HepG2 (cell line): ENCODE measurements at regions not wholly inside any gene's neighbourhood (a gene's known extent, or its start where the extent isn't known, plus 50 kb on each side); places are given as distances from the start of the nearest gene placed in this dataset.

Experiments
- ATAC-seq: fragments of 200-7000 bp; cut with Tn5 transposase; 3 replicates; pipeline ENCODE4 v1.9.1; 2020; ENCODE audit warnings: mild to moderate bottlenecking, moderate library complexity
- BruUV-seq: library from RNA; stranded (reverse); fragments of 400-500 nt; replicated peaks from 2 replicates; lab custom pipeline; 2021; lab: Mats Ljungman, UMichigan
- CTCF ChIA-PET: fragments of 300-600 bp; formaldehyde crosslinking; extraction: SDS; loops from one replicate; lab custom pipeline; 2021; ENCODE audit warnings: low total read pairs, inconsistent platforms, low intra/inter-chr PET ratio; lab: Yijun Ruan, JAX
- POLR2A ChIA-PET: fragments of 350-600 bp; sonication (Branson Sonifier 250); formaldehyde crosslinking; loops from one replicate; lab custom pipeline; 2020; ENCODE audit warnings: antibody characterized with exemption, inconsistent platforms; lab: Yijun Ruan, JAX
- DNase-seq: peaks from one replicate; pipeline ENCODE4 v3.0.0-alpha.2; 2015; ENCODE audit warnings: low spot score
- FAIRE-seq: peaks from 3 replicates; lab custom pipeline; 2011; peaks lifted over from hg19 to GRCh38; lab: Jason Lieb, UNC
- H2AFZ ChIP-seq: one replicate; pipeline ENCODE4 v1.6.1; 2011; ENCODE audit warnings: low read length, inconsistent platforms
- H3K27ac ChIP-seq: fragments of 300-600 bp; 3 replicates; pipeline ENCODE4 v1.8.0; 2011; ENCODE audit warnings: mixed run types, mild to moderate bottlenecking, mixed read lengths, low read length, inconsistent platforms; ENCODE audit not compliant: insufficient read depth; ENCODE audit errors: extremely low read length
- H3K27me3 ChIP-seq, 2 experiments: fragments of 200-600 bp in 1 of 2; 2 replicates in 1 of 2; 3 replicates in 1 of 2; pipeline versions ENCODE4 v1.6.0 to v1.8.0; 2011; ENCODE audit warnings: low read length in 2 of 2, mild to moderate bottlenecking in 2 of 2, moderate library complexity in 2 of 2, inconsistent platforms in 1 of 2; ENCODE audit not compliant: insufficient read depth in 2 of 2, control insufficient read depth in 1 of 2
- H3K36me3 ChIP-seq, 2 experiments: fragments of 200-600 bp in 1 of 2; replicated peaks in 1 of 2; 2 replicates in 1 of 2; 3 replicates in 1 of 2; pipeline versions ENCODE4 v1.5.1 to v1.8.0; 2011; ENCODE audit warnings: low read length in 2 of 2, inconsistent platforms in 1 of 2; ENCODE audit not compliant: insufficient read depth in 2 of 2, control insufficient read depth in 1 of 2
- H3K4me1 ChIP-seq: 2 replicates; pipeline ENCODE4 v1.5.1; 2012; ENCODE audit warnings: low read length, inconsistent platforms; ENCODE audit not compliant: insufficient read depth
- H3K4me2 ChIP-seq: 2 replicates; pipeline ENCODE4 v1.6.0; 2011; ENCODE audit warnings: low read depth, low read length, inconsistent platforms
- H3K4me3 ChIP-seq, 3 experiments: fragments of 200-600 bp in 1 of 3; sonication (generic), shearing (Covaris generic) in 1 of 3; replicated peaks in 1 of 3; 2 replicates each; pipeline ENCODE4 v1.5.1; 2011 to 2016; ENCODE audit warnings: low read length in 3 of 3, inconsistent platforms in 2 of 3, low read depth in 2 of 3, mild to moderate bottlenecking in 2 of 3, control low read depth in 1 of 3, mixed read lengths in 1 of 3; ENCODE audit not compliant: insufficient read depth in 1 of 3
- H3K79me2 ChIP-seq: one replicate; pipeline ENCODE4 v1.6.1; 2011; ENCODE audit warnings: low read length, inconsistent platforms; ENCODE audit not compliant: insufficient read depth
- H3K9ac ChIP-seq: 2 replicates; pipeline ENCODE4 v1.6.0; 2011; ENCODE audit warnings: mild to moderate bottlenecking, low read depth, low read length, inconsistent platforms; ENCODE audit not compliant: insufficient read depth
- H3K9me3 ChIP-seq: 2 replicates; pipeline ENCODE4 v1.5.1; 2012; ENCODE audit warnings: mild to moderate bottlenecking, low read length
- H4K20me1 ChIP-seq: 2 replicates; pipeline ENCODE4 v1.6.0; 2011; ENCODE audit warnings: inconsistent platforms, mild to moderate bottlenecking, low read length, moderate library complexity; ENCODE audit not compliant: insufficient read depth
- BCL3 ChIP-seq: sonication (generic); formaldehyde crosslinking; IDR thresholded peaks from 2 replicates; pipeline ENCODE4 v1.5.1; 2020; ENCODE audit warnings: mild to moderate bottlenecking, missing genetic modification reagents, moderate library complexity
- FLYWCH1 ChIP-seq: sonication (generic); formaldehyde crosslinking; IDR thresholded peaks from 2 replicates; pipeline ENCODE4 v1.8.1; 2023; ENCODE audit warnings: mild to moderate bottlenecking, missing genetic modification reagents
- JARID2 ChIP-seq: sonication (generic); formaldehyde crosslinking; IDR thresholded peaks from 2 replicates; pipeline ENCODE4 v1.8.1; 2023; ENCODE audit warnings: missing genetic modification reagents, inconsistent platforms; ENCODE audit not compliant: insufficient replicate concordance
- MAF1 ChIP-seq: sonication (generic); formaldehyde crosslinking; IDR thresholded peaks from 2 replicates; pipeline ENCODE4 v1.5.0; 2020; ENCODE audit warnings: missing genetic modification reagents, borderline replicate concordance
- MAFF ChIP-seq: IDR thresholded peaks from 2 replicates; pipeline ENCODE4 v1.6.1; 2011; ENCODE audit warnings: low read depth, low read length, improper control_type of control experiment
- PRDM4 ChIP-seq: sonication (generic); formaldehyde crosslinking; IDR thresholded peaks from 2 replicates; pipeline ENCODE4 v1.9.0; 2021; ENCODE audit warnings: missing genetic modification reagents, borderline replicate concordance
- TRAFD1 ChIP-seq: sonication (generic); formaldehyde crosslinking; IDR thresholded peaks from 2 replicates; pipeline ENCODE4 v1.5.1; 2020; ENCODE audit warnings: missing genetic modification reagents, mild to moderate bottlenecking, borderline replicate concordance
- WIZ ChIP-seq: sonication (generic); formaldehyde crosslinking; IDR thresholded peaks from 2 replicates; pipeline ENCODE4 v1.5.1; 2020; ENCODE audit warnings: mild to moderate bottlenecking, missing genetic modification reagents
- YEATS4 ChIP-seq: sonication (generic); formaldehyde crosslinking; IDR thresholded peaks from 2 replicates; pipeline ENCODE4 v1.4.0; 2020; ENCODE audit warnings: missing genetic modification reagents, borderline replicate concordance
- ZFY ChIP-seq: sonication (generic); formaldehyde crosslinking; IDR thresholded peaks from 2 replicates; pipeline ENCODE4 v1.4.0; 2020; ENCODE audit warnings: missing genetic modification reagents
- ZNF224 ChIP-seq: sonication (generic); formaldehyde crosslinking; IDR thresholded peaks from 2 replicates; pipeline ENCODE4 v1.5.0; 2020; ENCODE audit warnings: mild to moderate bottlenecking, missing genetic modification reagents
- ZNF235 ChIP-seq: sonication (generic); formaldehyde crosslinking; IDR thresholded peaks from 2 replicates; pipeline ENCODE4 v1.8.1; 2023; ENCODE audit warnings: mild to moderate bottlenecking, missing genetic modification reagents, borderline replicate concordance
- ZNF580 ChIP-seq: IDR thresholded peaks from 2 replicates; pipeline ENCODE4 v1.6.1; 2016; ENCODE audit warnings: low read depth, borderline replicate concordance
- ZNF674 ChIP-seq: sonication (generic); formaldehyde crosslinking; IDR thresholded peaks from 2 replicates; pipeline ENCODE4 v1.5.0; 2020; ENCODE audit warnings: low read depth, mild to moderate bottlenecking, missing genetic modification reagents
- WGBS: methylation state at CpG from one replicate; pipeline ENCODE4 v1.1.6; 2017; ENCODE audit warnings: low lambda C conversion rate; 5-methylcytosine and 5-hydroxymethylcytosine counted together
- in situ Hi-C: cut with HindIII; loops from 2 replicates; pipeline ENCODE4 v1.10.0; 2017; ENCODE audit warnings: low pct_unique_long_range_greater_than_20kb; ENCODE audit not compliant: extremely low pct_ligation_motif_present
- intact Hi-C: fragments of 100-400 bp; cut with micrococcal nuclease; formaldehyde crosslinking; loops from one replicate; pipeline ENCODE4 v1.10.0; 2022; ENCODE audit not compliant: unreplicated experiment
- TF ChIP-seq, protein P1 (sequence below): IDR thresholded peaks from 2 replicates; pipeline ENCODE4 v1.6.1; 2016; ENCODE audit warnings: missing genetic modification reagents, missing compliant biosample characterization
- TF ChIP-seq, protein P2 (sequence below): sonication (generic); formaldehyde crosslinking; IDR thresholded peaks from 2 replicates; pipeline ENCODE4 v1.5.0; 2020; ENCODE audit warnings: missing genetic modification reagents
- TF ChIP-seq, protein P3 (sequence below): IDR thresholded peaks from 2 replicates; pipeline ENCODE4 v1.6.1; 2018; ENCODE audit warnings: missing genetic modification reagents, mild to moderate bottlenecking, missing compliant biosample characterization

- H3K27me3 ChIP-seq, result no peaks in the 10 kb centered on the region
- in situ Hi-C loops, result no loop called here
- H3K4me1 ChIP-seq, result no peaks in the 10 kb centered on the region
- no peak for ATAC-seq
- H3K79me2 ChIP-seq, result no peaks in the 10 kb centered on the region
- 38% methylated on average over 4 of the region's 4 CpGs for WGBS
- H3K27ac ChIP-seq, result no peak overlapping the region
- ChIA-PET CTCF (no interaction called here), POLR2A (no interaction called here)
- no peak overlapping the region for H3K9ac ChIP-seq
- H3K36me3 ChIP-seq, result no peaks in the 10 kb centered on the region
- H4K20me1 ChIP-seq, result no peaks in the 10 kb centered on the region
- FAIRE-seq, result no peak
- intact Hi-C loops, result no loop called here
- BruUV-seq, result no TSS peak
- no peaks in the 10 kb centered on the region for H3K9me3 ChIP-seq
- H3K4me3 ChIP-seq, result no peak overlapping the region
- no peak overlapping the region for H2AFZ ChIP-seq
- no peak overlapping the region for H3K4me2 ChIP-seq
- no peak for DNase-seq
- TF ChIP-seq ZNF674 (CRISPR knock-in tag), result no peak
- TF ChIP-seq MAF1 (CRISPR knock-in tag), result no peak
- TF ChIP-seq, protein P1, sequence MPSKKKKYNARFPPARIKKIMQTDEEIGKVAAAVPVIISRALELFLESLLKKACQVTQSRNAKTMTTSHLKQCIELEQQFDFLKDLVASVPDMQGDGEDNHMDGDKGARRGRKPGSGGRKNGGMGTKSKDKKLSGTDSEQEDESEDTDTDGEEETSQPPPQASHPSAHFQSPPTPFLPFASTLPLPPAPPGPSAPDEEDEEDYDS (CRISPR knock-in tag), result no peak
- no peak for TF ChIP-seq FLYWCH1 (CRISPR knock-in tag)
- no peak for TF ChIP-seq ZFY (CRISPR knock-in tag)
- TF ChIP-seq TRAFD1 (CRISPR knock-in tag), result no peak
- no peak for TF ChIP-seq ZNF224
- TF ChIP-seq PRDM4 (CRISPR knock-in tag), result no peak
- no peak for TF ChIP-seq JARID2
- TF ChIP-seq MAFF, result no peak
- no peak for TF ChIP-seq BCL3
- TF ChIP-seq, protein P2, sequence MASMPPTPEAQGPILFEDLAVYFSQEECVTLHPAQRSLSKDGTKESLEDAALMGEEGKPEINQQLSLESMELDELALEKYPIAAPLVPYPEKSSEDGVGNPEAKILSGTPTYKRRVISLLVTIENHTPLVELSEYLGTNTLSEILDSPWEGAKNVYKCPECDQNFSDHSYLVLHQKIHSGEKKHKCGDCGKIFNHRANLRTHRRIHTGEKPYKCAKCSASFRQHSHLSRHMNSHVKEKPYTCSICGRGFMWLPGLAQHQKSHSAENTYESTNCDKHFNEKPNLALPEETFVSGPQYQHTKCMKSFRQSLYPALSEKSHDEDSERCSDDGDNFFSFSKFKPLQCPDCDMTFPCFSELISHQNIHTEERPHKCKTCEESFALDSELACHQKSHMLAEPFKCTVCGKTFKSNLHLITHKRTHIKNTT (CRISPR knock-in tag), result no peak
- TF ChIP-seq ZNF235 (CRISPR knock-in tag), result no peak
- TF ChIP-seq ZNF580 (CRISPR knock-in tag), result no peak
- TF ChIP-seq WIZ (CRISPR knock-in tag), result no peak
- TF ChIP-seq, protein P3, sequence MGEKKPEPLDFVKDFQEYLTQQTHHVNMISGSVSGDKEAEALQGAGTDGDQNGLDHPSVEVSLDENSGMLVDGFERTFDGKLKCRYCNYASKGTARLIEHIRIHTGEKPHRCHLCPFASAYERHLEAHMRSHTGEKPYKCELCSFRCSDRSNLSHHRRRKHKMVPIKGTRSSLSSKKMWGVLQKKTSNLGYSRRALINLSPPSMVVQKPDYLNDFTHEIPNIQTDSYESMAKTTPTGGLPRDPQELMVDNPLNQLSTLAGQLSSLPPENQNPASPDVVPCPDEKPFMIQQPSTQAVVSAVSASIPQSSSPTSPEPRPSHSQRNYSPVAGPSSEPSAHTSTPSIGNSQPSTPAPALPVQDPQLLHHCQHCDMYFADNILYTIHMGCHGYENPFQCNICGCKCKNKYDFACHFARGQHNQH, result no peak
- no peak for TF ChIP-seq YEATS4 (CRISPR knock-in tag)
Measured at GRCh38 chr3:76724706-76725105, 315.2 kb upstream of the ROBO2 start.
